GM23338 (cell line): ENCODE measurements at regions not wholly inside any gene's neighbourhood (a gene's known extent, or its start where the extent isn't known, plus 50 kb on each side); places are given as distances from the start of the nearest gene placed in this dataset.

Experiments
- CREB1 ChIP-seq: fragments of 250-450 bp; sonication (Bioruptor Pico); IDR thresholded peaks from 2 replicates; pipeline ENCODE4 v1.5.0; 2020; ENCODE audit warnings: low read depth, mild to moderate bottlenecking, moderate library complexity
- EZH2 ChIP-seq: fragments of 200-600 bp; sonication (generic); IDR thresholded peaks from one replicate; pipeline ENCODE4 v1.8.0; 2017; ENCODE audit warnings: antibody characterized with exemption, mild to moderate bottlenecking, low read depth; ENCODE audit not compliant: unreplicated experiment
- EZH2phosphoT487 ChIP-seq: fragments of 200-600 bp; sonication (generic); IDR thresholded peaks from one replicate; pipeline ENCODE4 v1.8.1; 2018; ENCODE audit warnings: antibody characterized with exemption; ENCODE audit not compliant: unreplicated experiment
- NANOG ChIP-seq: IDR thresholded peaks from 2 replicates; pipeline ENCODE4 v1.6.1; 2016; ENCODE audit warnings: antibody characterized with exemption, borderline replicate concordance
- POLR2AphosphoS5 ChIP-seq: IDR thresholded peaks from 2 replicates; pipeline ENCODE4 v1.6.1; 2016; ENCODE audit warnings: antibody characterized with exemption, low read depth
- STAT1 ChIP-seq: IDR thresholded peaks from one replicate; pipeline ENCODE4 v1.6.1; 2016; ENCODE audit warnings: antibody characterized with exemption; ENCODE audit not compliant: unreplicated experiment
- TF ChIP-seq, protein P1 (sequence below): fragments of 250-450 bp; sonication (Bioruptor Pico); IDR thresholded peaks from 2 replicates; pipeline ENCODE4 v1.5.0; 2020; ENCODE audit warnings: mild to moderate bottlenecking, moderate library complexity
- TF ChIP-seq, protein P2 (sequence below): IDR thresholded peaks from one replicate; pipeline ENCODE4 v1.6.1; 2018; ENCODE audit warnings: antibody characterized with exemption; ENCODE audit not compliant: unreplicated experiment
- TF ChIP-seq, protein P3 (sequence below), 2 experiments: fragments of 200-600 bp in 1 of 2; sonication (generic) in 1 of 2; conservative IDR thresholded peaks; 2 replicates each; pipeline versions ENCODE4 v1.5.1 to v1.6.1; 2016 to 2017; ENCODE audit warnings: antibody characterized with exemption in 2 of 2, low read depth in 2 of 2, mild to moderate bottlenecking in 2 of 2, moderate library complexity in 1 of 2

- TF ChIP-seq, protein P1, sequence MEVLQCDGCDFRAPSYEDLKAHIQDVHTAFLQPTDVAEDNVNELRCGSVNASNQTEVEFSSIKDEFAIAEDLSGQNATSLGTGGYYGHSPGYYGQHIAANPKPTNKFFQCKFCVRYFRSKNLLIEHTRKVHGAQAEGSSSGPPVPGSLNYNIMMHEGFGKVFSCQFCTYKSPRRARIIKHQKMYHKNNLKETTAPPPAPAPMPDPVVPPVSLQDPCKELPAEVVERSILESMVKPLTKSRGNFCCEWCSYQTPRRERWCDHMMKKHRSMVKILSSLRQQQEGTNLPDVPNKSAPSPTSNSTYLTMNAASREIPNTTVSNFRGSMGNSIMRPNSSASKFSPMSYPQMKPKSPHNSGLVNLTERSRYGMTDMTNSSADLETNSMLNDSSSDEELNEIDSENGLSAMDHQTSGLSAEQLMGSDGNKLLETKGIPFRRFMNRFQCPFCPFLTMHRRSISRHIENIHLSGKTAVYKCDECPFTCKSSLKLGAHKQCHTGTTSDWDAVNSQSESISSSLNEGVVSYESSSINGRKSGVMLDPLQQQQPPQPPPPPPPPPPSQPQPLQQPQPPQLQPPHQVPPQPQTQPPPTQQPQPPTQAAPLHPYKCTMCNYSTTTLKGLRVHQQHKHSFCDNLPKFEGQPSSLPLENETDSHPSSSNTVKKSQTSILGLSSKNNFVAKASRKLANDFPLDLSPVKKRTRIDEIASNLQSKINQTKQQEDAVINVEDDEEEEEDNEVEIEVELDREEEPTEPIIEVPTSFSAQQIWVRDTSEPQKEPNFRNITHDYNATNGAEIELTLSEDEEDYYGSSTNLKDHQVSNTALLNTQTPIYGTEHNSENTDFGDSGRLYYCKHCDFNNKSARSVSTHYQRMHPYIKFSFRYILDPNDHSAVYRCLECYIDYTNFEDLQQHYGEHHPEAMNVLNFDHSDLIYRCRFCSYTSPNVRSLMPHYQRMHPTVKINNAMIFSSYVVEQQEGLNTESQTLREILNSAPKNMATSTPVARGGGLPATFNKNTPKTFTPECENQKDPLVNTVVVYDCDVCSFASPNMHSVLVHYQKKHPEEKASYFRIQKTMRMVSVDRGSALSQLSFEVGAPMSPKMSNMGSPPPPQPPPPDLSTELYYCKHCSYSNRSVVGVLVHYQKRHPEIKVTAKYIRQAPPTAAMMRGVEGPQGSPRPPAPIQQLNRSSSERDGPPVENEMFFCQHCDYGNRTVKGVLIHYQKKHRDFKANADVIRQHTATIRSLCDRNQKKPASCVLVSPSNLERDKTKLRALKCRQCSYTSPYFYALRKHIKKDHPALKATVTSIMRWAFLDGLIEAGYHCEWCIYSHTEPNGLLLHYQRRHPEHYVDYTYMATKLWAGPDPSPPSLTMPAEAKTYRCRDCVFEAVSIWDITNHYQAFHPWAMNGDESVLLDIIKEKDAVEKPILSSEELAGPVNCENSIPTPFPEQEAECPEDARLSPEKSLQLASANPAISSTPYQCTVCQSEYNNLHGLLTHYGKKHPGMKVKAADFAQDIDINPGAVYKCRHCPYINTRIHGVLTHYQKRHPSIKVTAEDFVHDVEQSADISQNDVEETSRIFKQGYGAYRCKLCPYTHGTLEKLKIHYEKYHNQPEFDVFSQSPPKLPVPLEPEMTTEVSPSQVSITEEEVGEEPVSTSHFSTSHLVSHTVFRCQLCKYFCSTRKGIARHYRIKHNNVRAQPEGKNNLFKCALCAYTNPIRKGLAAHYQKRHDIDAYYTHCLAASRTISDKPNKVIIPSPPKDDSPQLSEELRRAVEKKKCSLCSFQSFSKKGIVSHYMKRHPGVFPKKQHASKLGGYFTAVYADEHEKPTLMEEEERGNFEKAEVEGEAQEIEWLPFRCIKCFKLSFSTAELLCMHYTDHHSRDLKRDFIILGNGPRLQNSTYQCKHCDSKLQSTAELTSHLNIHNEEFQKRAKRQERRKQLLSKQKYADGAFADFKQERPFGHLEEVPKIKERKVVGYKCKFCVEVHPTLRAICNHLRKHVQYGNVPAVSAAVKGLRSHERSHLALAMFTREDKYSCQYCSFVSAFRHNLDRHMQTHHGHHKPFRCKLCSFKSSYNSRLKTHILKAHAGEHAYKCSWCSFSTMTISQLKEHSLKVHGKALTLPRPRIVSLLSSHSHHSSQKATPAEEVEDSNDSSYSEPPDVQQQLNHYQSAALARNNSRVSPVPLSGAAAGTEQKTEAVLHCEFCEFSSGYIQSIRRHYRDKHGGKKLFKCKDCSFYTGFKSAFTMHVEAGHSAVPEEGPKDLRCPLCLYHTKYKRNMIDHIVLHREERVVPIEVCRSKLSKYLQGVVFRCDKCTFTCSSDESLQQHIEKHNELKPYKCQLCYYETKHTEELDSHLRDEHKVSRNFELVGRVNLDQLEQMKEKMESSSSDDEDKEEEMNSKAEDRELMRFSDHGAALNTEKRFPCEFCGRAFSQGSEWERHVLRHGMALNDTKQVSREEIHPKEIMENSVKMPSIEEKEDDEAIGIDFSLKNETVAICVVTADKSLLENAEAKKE (CRISPR knock-in tag), result no peak
- TF ChIP-seq EZH2 (no peak), CREB1 (CRISPR knock-in tag) (no peak), POLR2AphosphoS5 (no peak), STAT1 (no peak), NANOG (no peak), EZH2phosphoT487 (no peak)
- TF ChIP-seq, protein P2, sequence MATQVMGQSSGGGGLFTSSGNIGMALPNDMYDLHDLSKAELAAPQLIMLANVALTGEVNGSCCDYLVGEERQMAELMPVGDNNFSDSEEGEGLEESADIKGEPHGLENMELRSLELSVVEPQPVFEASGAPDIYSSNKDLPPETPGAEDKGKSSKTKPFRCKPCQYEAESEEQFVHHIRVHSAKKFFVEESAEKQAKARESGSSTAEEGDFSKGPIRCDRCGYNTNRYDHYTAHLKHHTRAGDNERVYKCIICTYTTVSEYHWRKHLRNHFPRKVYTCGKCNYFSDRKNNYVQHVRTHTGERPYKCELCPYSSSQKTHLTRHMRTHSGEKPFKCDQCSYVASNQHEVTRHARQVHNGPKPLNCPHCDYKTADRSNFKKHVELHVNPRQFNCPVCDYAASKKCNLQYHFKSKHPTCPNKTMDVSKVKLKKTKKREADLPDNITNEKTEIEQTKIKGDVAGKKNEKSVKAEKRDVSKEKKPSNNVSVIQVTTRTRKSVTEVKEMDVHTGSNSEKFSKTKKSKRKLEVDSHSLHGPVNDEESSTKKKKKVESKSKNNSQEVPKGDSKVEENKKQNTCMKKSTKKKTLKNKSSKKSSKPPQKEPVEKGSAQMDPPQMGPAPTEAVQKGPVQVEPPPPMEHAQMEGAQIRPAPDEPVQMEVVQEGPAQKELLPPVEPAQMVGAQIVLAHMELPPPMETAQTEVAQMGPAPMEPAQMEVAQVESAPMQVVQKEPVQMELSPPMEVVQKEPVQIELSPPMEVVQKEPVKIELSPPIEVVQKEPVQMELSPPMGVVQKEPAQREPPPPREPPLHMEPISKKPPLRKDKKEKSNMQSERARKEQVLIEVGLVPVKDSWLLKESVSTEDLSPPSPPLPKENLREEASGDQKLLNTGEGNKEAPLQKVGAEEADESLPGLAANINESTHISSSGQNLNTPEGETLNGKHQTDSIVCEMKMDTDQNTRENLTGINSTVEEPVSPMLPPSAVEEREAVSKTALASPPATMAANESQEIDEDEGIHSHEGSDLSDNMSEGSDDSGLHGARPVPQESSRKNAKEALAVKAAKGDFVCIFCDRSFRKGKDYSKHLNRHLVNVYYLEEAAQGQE, result no peak
- TF ChIP-seq, protein P3, sequence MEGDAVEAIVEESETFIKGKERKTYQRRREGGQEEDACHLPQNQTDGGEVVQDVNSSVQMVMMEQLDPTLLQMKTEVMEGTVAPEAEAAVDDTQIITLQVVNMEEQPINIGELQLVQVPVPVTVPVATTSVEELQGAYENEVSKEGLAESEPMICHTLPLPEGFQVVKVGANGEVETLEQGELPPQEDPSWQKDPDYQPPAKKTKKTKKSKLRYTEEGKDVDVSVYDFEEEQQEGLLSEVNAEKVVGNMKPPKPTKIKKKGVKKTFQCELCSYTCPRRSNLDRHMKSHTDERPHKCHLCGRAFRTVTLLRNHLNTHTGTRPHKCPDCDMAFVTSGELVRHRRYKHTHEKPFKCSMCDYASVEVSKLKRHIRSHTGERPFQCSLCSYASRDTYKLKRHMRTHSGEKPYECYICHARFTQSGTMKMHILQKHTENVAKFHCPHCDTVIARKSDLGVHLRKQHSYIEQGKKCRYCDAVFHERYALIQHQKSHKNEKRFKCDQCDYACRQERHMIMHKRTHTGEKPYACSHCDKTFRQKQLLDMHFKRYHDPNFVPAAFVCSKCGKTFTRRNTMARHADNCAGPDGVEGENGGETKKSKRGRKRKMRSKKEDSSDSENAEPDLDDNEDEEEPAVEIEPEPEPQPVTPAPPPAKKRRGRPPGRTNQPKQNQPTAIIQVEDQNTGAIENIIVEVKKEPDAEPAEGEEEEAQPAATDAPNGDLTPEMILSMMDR (conservative IDR thresholded peaks at IDR 0.05; ENCODE audit: low read depth in 2 of 2), result no peak
Observed at GRCh38 chr12:97386133-97386581, 76.4 kb upstream of the RMST start.
